BE2C (cell line): ENCODE measurements at regions not wholly inside any gene's neighbourhood (a gene's known extent, or its start where the extent isn't known, plus 50 kb on each side); places are given as distances from the start of the nearest gene placed in this dataset.
A peak's percentile ranks its signal among the peaks of the same experiment; 100 is the strongest.
"Not testable (repeated sequence)": the region's sequence is repeated elsewhere in the genome, so short reads cannot be mapped to it uniquely, and the experiment has no call there.

ENCODE experiments used
- DNase-seq: peaks from one replicate; pipeline ENCODE4 v3.0.0-alpha.2; 2020
- H3K27me3 ChIP-seq: fragments of 250-450 bp; sonication (Bioruptor Pico); 2 replicates; pipeline ENCODE4 v1.5.1; 2020; ENCODE audit warnings: mild to moderate bottlenecking
- H3K36me3 ChIP-seq: fragments of 250-450 bp; sonication (Bioruptor Pico); 2 replicates; pipeline ENCODE4 v1.5.1; 2020; ENCODE audit warnings: mild to moderate bottlenecking
- H3K4me1 ChIP-seq: fragments of 250-450 bp; sonication (Bioruptor Pico); 2 replicates; pipeline ENCODE4 v1.5.1; 2020
- H3K4me3 ChIP-seq: 2 replicates; pipeline ENCODE4 v1.5.1; 2011; ENCODE audit warnings: low read depth, low read length
- H3K9me3 ChIP-seq: fragments of 250-450 bp; sonication (Bioruptor Pico); 2 replicates; pipeline ENCODE4 v1.5.1; 2020
- TF ChIP-seq, protein P1 (sequence below): IDR thresholded peaks from 2 replicates; pipeline ENCODE4 v1.5.1; 2012; ENCODE audit warnings: mild to moderate bottlenecking, low read depth, low read length

DNA sequence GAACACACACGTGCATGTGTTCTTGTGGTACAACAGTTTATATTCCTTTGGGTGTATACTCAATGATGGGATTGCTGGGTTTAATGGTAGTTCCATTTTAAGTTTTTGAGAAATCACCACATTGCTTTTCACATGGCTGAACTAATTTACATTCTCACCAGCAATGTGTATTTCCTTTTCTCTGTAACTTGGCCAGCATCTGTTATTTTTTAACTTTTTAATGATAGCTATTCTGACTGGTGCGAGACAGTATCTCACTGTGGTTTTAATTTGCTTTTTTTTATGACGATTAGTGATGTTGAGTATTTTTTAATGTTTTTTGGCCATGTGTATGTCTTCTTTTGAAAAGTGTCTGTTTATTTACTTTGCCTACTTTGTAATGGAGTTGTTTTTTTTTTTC lies 256.6 kb downstream of the ZWINT start:
- TF ChIP-seq, protein P1, sequence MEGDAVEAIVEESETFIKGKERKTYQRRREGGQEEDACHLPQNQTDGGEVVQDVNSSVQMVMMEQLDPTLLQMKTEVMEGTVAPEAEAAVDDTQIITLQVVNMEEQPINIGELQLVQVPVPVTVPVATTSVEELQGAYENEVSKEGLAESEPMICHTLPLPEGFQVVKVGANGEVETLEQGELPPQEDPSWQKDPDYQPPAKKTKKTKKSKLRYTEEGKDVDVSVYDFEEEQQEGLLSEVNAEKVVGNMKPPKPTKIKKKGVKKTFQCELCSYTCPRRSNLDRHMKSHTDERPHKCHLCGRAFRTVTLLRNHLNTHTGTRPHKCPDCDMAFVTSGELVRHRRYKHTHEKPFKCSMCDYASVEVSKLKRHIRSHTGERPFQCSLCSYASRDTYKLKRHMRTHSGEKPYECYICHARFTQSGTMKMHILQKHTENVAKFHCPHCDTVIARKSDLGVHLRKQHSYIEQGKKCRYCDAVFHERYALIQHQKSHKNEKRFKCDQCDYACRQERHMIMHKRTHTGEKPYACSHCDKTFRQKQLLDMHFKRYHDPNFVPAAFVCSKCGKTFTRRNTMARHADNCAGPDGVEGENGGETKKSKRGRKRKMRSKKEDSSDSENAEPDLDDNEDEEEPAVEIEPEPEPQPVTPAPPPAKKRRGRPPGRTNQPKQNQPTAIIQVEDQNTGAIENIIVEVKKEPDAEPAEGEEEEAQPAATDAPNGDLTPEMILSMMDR: no peak

DNA sequence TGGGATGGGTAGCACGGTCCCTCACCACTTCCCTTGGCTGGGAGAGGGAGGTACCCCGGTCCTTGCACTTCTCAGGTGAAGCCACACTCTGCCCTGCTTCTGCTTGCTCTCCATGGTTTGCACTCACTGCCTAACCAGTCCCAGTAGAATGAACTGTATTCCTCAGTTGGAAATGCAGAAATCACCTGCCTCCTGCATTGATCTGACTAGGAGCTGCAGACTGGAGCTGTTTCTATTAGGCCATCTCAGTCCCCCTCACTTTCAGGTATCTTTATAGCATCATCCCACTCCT lies 264.9 kb downstream of the ZWINT start:
- no peaks in the 10 kb centered on the region for H3K36me3 ChIP-seq
- no peaks in the 10 kb centered on the region for H3K9me3 ChIP-seq
- DNase-seq: no peak
- no peaks in the 10 kb centered on the region for H3K4me1 ChIP-seq
- H3K27me3 ChIP-seq: no peaks in the 10 kb centered on the region
- H3K4me3 ChIP-seq: no peak overlapping the region
- TF ChIP-seq, protein P1: no peak

More for the DNA sequence above, 256.6 kb downstream of the ZWINT start:
- no peak overlapping the region for H3K4me3 ChIP-seq
- H3K4me1 ChIP-seq: no peaks in the 10 kb centered on the region
- no peaks in the 10 kb centered on the region for H3K27me3 ChIP-seq
- DNase-seq: no peak
- no peaks in the 10 kb centered on the region for H3K36me3 ChIP-seq
- H3K9me3 ChIP-seq: no peaks in the 10 kb centered on the region

DNA sequence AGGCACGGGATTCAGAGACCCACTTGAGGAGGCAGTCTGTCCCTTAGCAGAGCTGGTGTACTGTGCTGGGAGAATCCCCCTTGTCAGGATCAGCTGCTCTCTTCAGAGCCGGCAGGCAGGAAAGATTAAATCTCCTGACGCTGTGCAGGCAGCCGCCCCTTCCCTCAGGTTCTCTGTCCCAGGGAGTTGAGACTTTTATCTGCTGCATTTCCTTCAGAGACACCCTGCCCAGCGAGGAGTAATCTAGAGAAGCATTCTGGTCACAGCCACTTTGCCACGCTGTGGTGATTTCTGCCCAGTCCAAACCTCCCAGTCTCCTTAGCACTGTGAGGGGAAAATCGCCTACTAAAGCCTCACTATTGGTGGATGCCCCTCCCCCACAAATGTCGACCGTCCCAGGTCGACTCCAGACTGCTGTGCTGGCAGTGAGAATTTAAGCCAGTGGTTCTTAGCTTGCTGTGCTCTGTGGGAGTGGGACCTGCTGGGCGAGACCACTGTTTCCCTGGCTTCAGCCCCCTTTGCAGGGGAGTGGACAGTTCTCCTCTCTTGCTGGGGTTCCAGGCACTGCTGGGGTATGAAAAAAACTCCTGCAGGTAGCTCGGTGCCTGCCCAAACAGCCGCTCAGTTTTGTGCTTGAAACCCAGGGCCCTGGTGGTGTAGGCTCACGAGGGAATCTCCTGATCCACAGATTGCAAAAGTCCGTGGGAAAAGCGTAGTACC lies 265.4 kb downstream of the ZWINT start:
- peak; percentile 9 for DNase-seq
- Histone ChIP-seq H3K4me1 (no peaks in the 10 kb centered on the region), H3K4me3 (no peak overlapping the region), H3K9me3 (no peaks in the 10 kb centered on the region), H3K27me3 (no peaks in the 10 kb centered on the region), H3K36me3 (no peaks in the 10 kb centered on the region)
- TF ChIP-seq, protein P1: no peak

- not testable (repeated sequence) for H3K36me3 ChIP-seq, H3K9me3 ChIP-seq, H3K4me3 ChIP-seq, DNase-seq, H3K4me1 ChIP-seq, H3K27me3 ChIP-seq
Measured at GRCh38 chr10:56093645-56094044, 267.4 kb downstream of the ZWINT start.

GRCh38 chr10:56091872-56092271 lies 269.2 kb downstream of the ZWINT start:
- no peak for DNase-seq
- no peaks in the 10 kb centered on the region for H3K27me3 ChIP-seq
- no peaks in the 10 kb centered on the region for H3K4me1 ChIP-seq
- no peaks in the 10 kb centered on the region for H3K9me3 ChIP-seq
- TF ChIP-seq, protein P1: no peak
- no peaks in the 10 kb centered on the region for H3K36me3 ChIP-seq
- H3K4me3 ChIP-seq: no peak overlapping the region

GRCh38 chr10:56090914-56091540 lies 270.0 kb downstream of the ZWINT start:
- Histone ChIP-seq H3K36me3 (no peaks in the 10 kb centered on the region), H3K4me3 (no peak overlapping the region), H3K27me3 (no peaks in the 10 kb centered on the region), H3K4me1 (no peaks in the 10 kb centered on the region), H3K9me3 (no peaks in the 10 kb centered on the region)
- TF ChIP-seq, protein P1: no peak
- DNase-seq: no peak
